Osteoblast (primary cell): ENCODE measurements at regions not wholly inside any gene's neighbourhood (a gene's known extent, or its start where the extent isn't known, plus 50 kb on each side); places are given as distances from the start of the nearest gene placed in this dataset.
A peak's percentile ranks its signal among the peaks of the same experiment; 100 is the strongest.

Experiments used
- DNase-seq: peaks from one replicate; pipeline ENCODE4 v3.0.0; 2011; ENCODE audit warnings: low spot score, mixed read lengths; ENCODE audit not compliant: insufficient read length; ENCODE audit errors: missing footprints
- H2AFZ ChIP-seq: 2 replicates; pipeline ENCODE4 v1.6.0; 2011; ENCODE audit warnings: mild to moderate bottlenecking, low read length
- H3K27ac ChIP-seq: 2 replicates; pipeline ENCODE4 v1.5.1; 2011; ENCODE audit warnings: mild to moderate bottlenecking, low read depth, low read length, moderate library complexity
- H3K27me3 ChIP-seq: 2 replicates; pipeline ENCODE4 v1.6.0; 2012; ENCODE audit warnings: mild to moderate bottlenecking, control low read depth, inconsistent platforms, low read length, moderate library complexity; ENCODE audit not compliant: insufficient read depth
- H3K36me3 ChIP-seq: 2 replicates; pipeline ENCODE4 v1.5.1; 2011; ENCODE audit warnings: mild to moderate bottlenecking, low read length, control low read depth, moderate library complexity; ENCODE audit not compliant: insufficient read depth
- H3K4me1 ChIP-seq: 2 replicates; pipeline ENCODE4 v1.5.1; 2011; ENCODE audit warnings: mild to moderate bottlenecking, low read length, control low read depth, moderate library complexity; ENCODE audit not compliant: insufficient read depth
- H3K4me2 ChIP-seq: 2 replicates; pipeline ENCODE4 v1.6.0; 2011; ENCODE audit warnings: mild to moderate bottlenecking, low read length; ENCODE audit not compliant: insufficient read depth
- H3K4me3 ChIP-seq: fragments of 200-600 bp; sonication (generic); 3 replicates; pipeline ENCODE4 v1.5.1; 2012; ENCODE audit warnings: mild to moderate bottlenecking, low read length, inconsistent platforms; ENCODE audit not compliant: insufficient read depth
- H3K79me2 ChIP-seq: 2 replicates; pipeline ENCODE4 v1.6.0; 2012; ENCODE audit warnings: mild to moderate bottlenecking, low read length, control low read depth, inconsistent platforms; ENCODE audit not compliant: insufficient read depth
- H3K9me3 ChIP-seq: 2 replicates; pipeline ENCODE4 v1.5.1; 2011; ENCODE audit warnings: low read depth, low read length, control low read depth
- H4K20me1 ChIP-seq: 2 replicates; pipeline ENCODE4 v1.6.0; 2012; ENCODE audit warnings: mild to moderate bottlenecking, low read length, control low read depth; ENCODE audit not compliant: insufficient read depth
- TF ChIP-seq, protein P1 (sequence below): IDR thresholded peaks from 2 replicates; pipeline ENCODE4 v1.5.1; 2011; ENCODE audit warnings: mild to moderate bottlenecking, low read depth, low read length, moderate library complexity; ENCODE audit errors: extremely low read depth

DNA sequence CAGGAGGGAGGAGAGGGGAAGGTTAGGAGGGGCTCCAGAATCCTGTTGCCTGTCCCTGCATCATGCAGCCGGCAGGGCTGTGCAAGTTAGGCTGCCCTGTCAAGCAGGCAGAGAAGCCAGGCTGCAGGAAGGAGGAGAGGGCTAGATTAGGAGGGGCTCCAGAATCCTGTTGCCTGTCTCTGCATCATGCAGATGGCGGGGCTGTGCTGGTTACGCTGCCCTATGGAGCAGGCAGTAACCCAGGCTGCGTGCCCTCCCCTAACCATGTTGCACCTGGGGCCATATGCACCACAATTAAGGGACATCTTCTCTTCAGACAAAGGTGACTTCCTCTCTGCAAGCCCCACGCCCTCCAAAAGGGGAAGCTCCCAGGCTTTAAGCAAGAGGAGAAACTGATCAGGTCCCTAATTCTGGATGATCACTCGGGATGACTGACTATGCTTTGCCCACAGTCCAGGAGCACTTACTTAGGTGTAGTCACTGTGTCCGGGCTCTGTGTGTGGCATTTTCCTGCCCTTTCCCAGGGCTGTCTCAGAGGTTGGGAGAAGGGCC is 457.4 kb downstream of the SETD4 start:
- Histone ChIP-seq H3K79me2 (no peaks in the 10 kb centered on the region), H3K4me3 (no peak overlapping the region), H3K27ac (no peak overlapping the region), H4K20me1 (no peaks in the 10 kb centered on the region), H3K4me1 (peaks cover 5% of the 10 kb centered on the region), H3K36me3 (no peaks in the 10 kb centered on the region), H3K4me2 (no peak overlapping the region), H2AFZ (no peak overlapping the region), H3K27me3 (no peaks in the 10 kb centered on the region), H3K9me3 (no peaks in the 10 kb centered on the region)
- TF ChIP-seq, protein P1, sequence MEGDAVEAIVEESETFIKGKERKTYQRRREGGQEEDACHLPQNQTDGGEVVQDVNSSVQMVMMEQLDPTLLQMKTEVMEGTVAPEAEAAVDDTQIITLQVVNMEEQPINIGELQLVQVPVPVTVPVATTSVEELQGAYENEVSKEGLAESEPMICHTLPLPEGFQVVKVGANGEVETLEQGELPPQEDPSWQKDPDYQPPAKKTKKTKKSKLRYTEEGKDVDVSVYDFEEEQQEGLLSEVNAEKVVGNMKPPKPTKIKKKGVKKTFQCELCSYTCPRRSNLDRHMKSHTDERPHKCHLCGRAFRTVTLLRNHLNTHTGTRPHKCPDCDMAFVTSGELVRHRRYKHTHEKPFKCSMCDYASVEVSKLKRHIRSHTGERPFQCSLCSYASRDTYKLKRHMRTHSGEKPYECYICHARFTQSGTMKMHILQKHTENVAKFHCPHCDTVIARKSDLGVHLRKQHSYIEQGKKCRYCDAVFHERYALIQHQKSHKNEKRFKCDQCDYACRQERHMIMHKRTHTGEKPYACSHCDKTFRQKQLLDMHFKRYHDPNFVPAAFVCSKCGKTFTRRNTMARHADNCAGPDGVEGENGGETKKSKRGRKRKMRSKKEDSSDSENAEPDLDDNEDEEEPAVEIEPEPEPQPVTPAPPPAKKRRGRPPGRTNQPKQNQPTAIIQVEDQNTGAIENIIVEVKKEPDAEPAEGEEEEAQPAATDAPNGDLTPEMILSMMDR, result no peak
- DNase-seq, result no peak

- H3K79me2 ChIP-seq, result no peaks in the 10 kb centered on the region
- no peaks in the 10 kb centered on the region for H3K36me3 ChIP-seq
- no peak overlapping the region for H3K4me2 ChIP-seq
- peaks cover 9% of the 10 kb centered on the region for H3K4me1 ChIP-seq
- H3K27ac ChIP-seq, result no peak overlapping the region
- H3K4me3 ChIP-seq, result no peak overlapping the region
- peak overlapping the region; percentile 48 for H2AFZ ChIP-seq
- no peaks in the 10 kb centered on the region for H3K9me3 ChIP-seq
- DNase-seq, result no peak
- no peaks in the 10 kb centered on the region for H4K20me1 ChIP-seq
- TF ChIP-seq, protein P1, result no peak
- H3K27me3 ChIP-seq, result no peaks in the 10 kb centered on the region
Measured at GRCh38 chr21:35601211-35601610, 459.1 kb downstream of the SETD4 start.

DNA sequence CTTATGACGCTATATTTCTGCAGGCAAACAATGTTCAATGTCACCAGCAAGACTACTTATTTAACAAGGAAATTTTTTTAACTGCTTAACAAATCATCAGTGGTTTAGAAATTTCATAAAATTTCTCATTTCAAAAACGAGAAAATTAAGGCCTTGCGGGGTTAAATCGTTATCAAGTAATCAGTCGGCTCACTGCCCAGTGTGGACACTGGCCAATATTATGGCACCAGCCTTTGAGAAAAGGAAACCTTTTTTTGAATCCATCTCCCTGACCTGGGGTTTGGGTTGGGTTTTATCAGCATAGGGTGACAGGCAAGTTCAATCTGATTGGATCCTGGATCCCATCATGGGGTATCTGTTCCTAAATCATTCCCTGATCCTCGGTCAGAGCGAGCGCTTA is 461.2 kb downstream of the SETD4 start:
- no peak for DNase-seq
- Histone ChIP-seq H3K27me3 (no peaks in the 10 kb centered on the region), H3K79me2 (no peaks in the 10 kb centered on the region), H3K36me3 (no peaks in the 10 kb centered on the region), H3K27ac (no peak overlapping the region), H3K4me3 (no peak overlapping the region), H2AFZ (no peak overlapping the region), H4K20me1 (no peaks in the 10 kb centered on the region), H3K4me1 (peaks cover 7% of the 10 kb centered on the region), H3K4me2 (no peak overlapping the region), H3K9me3 (no peaks in the 10 kb centered on the region)
- TF ChIP-seq, protein P1, result no peak

DNA sequence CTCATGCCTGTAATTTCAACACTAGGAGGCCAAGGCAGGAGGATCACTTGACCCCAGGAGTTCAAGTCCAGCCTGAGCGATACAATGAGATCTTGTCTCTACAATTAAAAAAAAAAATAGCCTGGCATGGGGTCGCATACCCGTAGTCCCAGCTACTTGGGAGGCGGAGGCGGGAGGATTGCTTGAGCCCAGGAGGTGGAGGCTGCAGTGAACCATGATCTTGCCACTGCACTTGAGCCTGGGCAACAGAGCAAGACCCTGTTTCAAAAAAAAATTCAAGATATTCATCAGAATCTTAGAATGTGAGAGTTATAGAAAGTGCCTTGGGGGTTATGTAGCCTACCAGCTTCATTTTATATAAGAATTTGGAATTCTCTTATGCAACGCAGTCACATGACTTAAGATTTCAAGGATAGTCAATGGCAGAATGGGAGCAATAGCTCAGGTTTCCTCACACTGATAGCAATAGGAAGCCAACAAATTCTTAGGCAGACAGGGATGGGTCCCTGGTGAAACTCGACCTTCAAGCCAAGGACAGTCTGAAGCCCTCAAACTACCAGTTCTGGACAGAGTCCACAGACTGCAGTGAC is 462.5 kb downstream of the SETD4 start:
- no peak overlapping the region for H3K4me2 ChIP-seq
- no peak overlapping the region for H2AFZ ChIP-seq
- H3K79me2 ChIP-seq, result no peaks in the 10 kb centered on the region
- no peaks in the 10 kb centered on the region for H3K36me3 ChIP-seq
- no peaks in the 10 kb centered on the region for H3K27me3 ChIP-seq
- H3K9me3 ChIP-seq, result no peaks in the 10 kb centered on the region
- peaks cover 18% of the 10 kb centered on the region for H3K4me1 ChIP-seq
- no peak for DNase-seq
- TF ChIP-seq, protein P1, result no peak
- H4K20me1 ChIP-seq, result no peaks in the 10 kb centered on the region
- H3K27ac ChIP-seq, result no peak overlapping the region
- no peak overlapping the region for H3K4me3 ChIP-seq
